ENCODE measurements at regions not wholly inside any gene's neighbourhood (a gene's known extent, or its start where the extent isn't known, plus 50 kb on each side); places are given as distances from the start of the nearest gene placed in this dataset.

GRCh38 chr9:31683116-31683515 lies 701.3 kb upstream of the ACO1 start:
- CTCF ChIA-PET, result no interaction called here
- in situ Hi-C loops (cut with HindIII; ENCODE audit: low pct_unique_long_range_greater_than_20kb, low sequenced_read_pairs) (no loop called here), intact Hi-C loops (cut with micrococcal nuclease; ENCODE audit: unreplicated experiment) (no loop called here)
- no peaks in the 10 kb centered on the region for H3K27me3 ChIP-seq (ENCODE audit: control insufficient read depth, insufficient read depth, low read length)
- DNase-seq (ENCODE audit: low read depth, low spot score), result no peak
- no peak overlapping the region for H3K4me3 ChIP-seq (ENCODE audit: low read depth in 2 of 2, low read length in 2 of 2)
- no peak overlapping the region for H3K27ac ChIP-seq (ENCODE audit: low read length)
- no peaks in the 10 kb centered on the region for H3K36me3 ChIP-seq (ENCODE audit: control insufficient read depth, insufficient read depth, low read length)
- no peaks in the 10 kb centered on the region for H3K9me3 ChIP-seq (ENCODE audit: control insufficient read depth, insufficient read depth, low read depth, low read length)
- ATAC-seq, result no peak
- no peak for TF ChIP-seq SIN3A (IDR thresholded peaks at IDR 0.05; ENCODE audit: borderline replicate concordance, insufficient read depth, low read depth, low read length)
- TF ChIP-seq, protein P1, sequence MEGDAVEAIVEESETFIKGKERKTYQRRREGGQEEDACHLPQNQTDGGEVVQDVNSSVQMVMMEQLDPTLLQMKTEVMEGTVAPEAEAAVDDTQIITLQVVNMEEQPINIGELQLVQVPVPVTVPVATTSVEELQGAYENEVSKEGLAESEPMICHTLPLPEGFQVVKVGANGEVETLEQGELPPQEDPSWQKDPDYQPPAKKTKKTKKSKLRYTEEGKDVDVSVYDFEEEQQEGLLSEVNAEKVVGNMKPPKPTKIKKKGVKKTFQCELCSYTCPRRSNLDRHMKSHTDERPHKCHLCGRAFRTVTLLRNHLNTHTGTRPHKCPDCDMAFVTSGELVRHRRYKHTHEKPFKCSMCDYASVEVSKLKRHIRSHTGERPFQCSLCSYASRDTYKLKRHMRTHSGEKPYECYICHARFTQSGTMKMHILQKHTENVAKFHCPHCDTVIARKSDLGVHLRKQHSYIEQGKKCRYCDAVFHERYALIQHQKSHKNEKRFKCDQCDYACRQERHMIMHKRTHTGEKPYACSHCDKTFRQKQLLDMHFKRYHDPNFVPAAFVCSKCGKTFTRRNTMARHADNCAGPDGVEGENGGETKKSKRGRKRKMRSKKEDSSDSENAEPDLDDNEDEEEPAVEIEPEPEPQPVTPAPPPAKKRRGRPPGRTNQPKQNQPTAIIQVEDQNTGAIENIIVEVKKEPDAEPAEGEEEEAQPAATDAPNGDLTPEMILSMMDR (IDR thresholded peaks at IDR 0.05), result no peak
- no peak for TF ChIP-seq POLR2AphosphoS5 (IDR thresholded peaks at IDR 0.05; ENCODE audit: low read depth, low read length)
- TF ChIP-seq TCF7L2 (IDR thresholded peaks at IDR 0.05; ENCODE audit: low read depth, low read length), result no peak
- no peak for TF ChIP-seq REST (IDR thresholded peaks at IDR 0.05; ENCODE audit: insufficient read depth in 1 of 2, low read depth in 2 of 2, low read length in 1 of 2)
- POLR2A ChIA-PET, result no interaction called here
- no TSS peak for BruUV-seq (replicated peaks)
- no peaks in the 10 kb centered on the region for H3K4me1 ChIP-seq (ENCODE audit: control insufficient read depth, insufficient read depth, low read length)

DNA sequence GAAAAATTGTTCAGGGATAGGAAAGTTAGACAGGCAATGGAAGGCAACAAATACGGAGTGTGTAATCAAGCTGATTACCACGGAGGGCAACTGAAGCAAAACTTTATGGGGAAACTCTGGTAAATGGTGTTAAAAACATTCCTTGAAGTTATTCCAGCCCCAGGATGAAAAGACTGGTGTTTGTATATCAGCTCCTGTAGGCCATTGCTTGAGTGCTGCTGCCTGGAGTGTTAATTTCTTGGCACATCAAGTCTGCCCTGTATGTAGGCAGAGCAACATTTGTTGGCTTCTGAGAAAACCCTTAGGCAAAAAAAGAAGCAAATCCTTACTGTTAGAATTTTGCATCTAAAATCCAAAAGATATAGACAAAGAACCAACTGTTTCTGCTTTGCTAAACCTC lies 686.5 kb upstream of the ACO1 start:
- no peaks in the 10 kb centered on the region for H3K4me1 ChIP-seq (ENCODE audit: control insufficient read depth, insufficient read depth, low read length)
- no peak overlapping the region for H3K4me3 ChIP-seq (ENCODE audit: low read depth in 2 of 2, low read length in 2 of 2)
- H3K9me3 ChIP-seq (ENCODE audit: control insufficient read depth, insufficient read depth, low read depth, low read length), result no peaks in the 10 kb centered on the region
- BruUV-seq (replicated peaks), result no TSS peak
- no peak overlapping the region for H3K27ac ChIP-seq (ENCODE audit: low read length)
- CTCF ChIA-PET, result no interaction called here
- in situ Hi-C loops (cut with HindIII; ENCODE audit: low pct_unique_long_range_greater_than_20kb, low sequenced_read_pairs) (no loop called here), intact Hi-C loops (cut with micrococcal nuclease; ENCODE audit: unreplicated experiment) (no loop called here)
- no peak for DNase-seq (ENCODE audit: low read depth, low spot score)
- no peak for TF ChIP-seq TCF7L2 (IDR thresholded peaks at IDR 0.05; ENCODE audit: low read depth, low read length)
- no peak for TF ChIP-seq POLR2AphosphoS5 (IDR thresholded peaks at IDR 0.05; ENCODE audit: low read depth, low read length)
- no peak for TF ChIP-seq SIN3A (IDR thresholded peaks at IDR 0.05; ENCODE audit: borderline replicate concordance, insufficient read depth, low read depth, low read length)
- TF ChIP-seq, protein P1 (IDR thresholded peaks at IDR 0.05), result no peak
- no peak for TF ChIP-seq REST (IDR thresholded peaks at IDR 0.05; ENCODE audit: insufficient read depth in 1 of 2, low read depth in 2 of 2, low read length in 1 of 2)
- H3K36me3 ChIP-seq (ENCODE audit: control insufficient read depth, insufficient read depth, low read length), result no peaks in the 10 kb centered on the region
- H3K27me3 ChIP-seq (ENCODE audit: control insufficient read depth, insufficient read depth, low read length), result no peaks in the 10 kb centered on the region
- POLR2A ChIA-PET, result no interaction called here
- no peak for ATAC-seq
